ENCODE measurements at regions not wholly inside any gene's neighbourhood (a gene's known extent, or its start where the extent isn't known, plus 50 kb on each side); places are given as distances from the start of the nearest gene placed in this dataset.

DNA sequence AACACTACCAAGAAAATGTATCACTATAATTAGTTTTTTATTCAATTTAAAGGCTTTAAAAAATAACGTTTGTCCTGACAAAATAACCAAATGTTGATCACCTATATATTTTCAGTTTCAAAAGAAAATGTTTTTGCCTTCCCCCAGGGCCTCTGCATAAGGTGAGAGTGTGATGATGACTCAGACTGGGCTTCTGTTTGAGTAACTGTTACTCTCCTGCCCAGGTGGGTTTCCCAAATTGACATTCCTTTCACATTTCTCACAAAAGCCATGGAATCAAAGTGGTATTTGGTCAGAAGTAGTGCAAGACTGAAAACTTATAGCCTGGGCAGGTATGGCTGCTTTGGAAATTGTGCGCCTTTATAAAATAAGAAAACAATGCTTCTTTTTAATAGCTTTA, 180.6 kb downstream of the COG6 start:
- TF ChIP-seq, protein P1, sequence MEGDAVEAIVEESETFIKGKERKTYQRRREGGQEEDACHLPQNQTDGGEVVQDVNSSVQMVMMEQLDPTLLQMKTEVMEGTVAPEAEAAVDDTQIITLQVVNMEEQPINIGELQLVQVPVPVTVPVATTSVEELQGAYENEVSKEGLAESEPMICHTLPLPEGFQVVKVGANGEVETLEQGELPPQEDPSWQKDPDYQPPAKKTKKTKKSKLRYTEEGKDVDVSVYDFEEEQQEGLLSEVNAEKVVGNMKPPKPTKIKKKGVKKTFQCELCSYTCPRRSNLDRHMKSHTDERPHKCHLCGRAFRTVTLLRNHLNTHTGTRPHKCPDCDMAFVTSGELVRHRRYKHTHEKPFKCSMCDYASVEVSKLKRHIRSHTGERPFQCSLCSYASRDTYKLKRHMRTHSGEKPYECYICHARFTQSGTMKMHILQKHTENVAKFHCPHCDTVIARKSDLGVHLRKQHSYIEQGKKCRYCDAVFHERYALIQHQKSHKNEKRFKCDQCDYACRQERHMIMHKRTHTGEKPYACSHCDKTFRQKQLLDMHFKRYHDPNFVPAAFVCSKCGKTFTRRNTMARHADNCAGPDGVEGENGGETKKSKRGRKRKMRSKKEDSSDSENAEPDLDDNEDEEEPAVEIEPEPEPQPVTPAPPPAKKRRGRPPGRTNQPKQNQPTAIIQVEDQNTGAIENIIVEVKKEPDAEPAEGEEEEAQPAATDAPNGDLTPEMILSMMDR (IDR thresholded peaks at IDR 0.05 in 8 of 11, conservative IDR thresholded peaks at IDR 0.05 in 3 of 11), result no peak
- no peak for TF ChIP-seq POLR2A (IDR thresholded peaks at IDR 0.05)
- no peak for TF ChIP-seq POLR2AphosphoS5 (IDR thresholded peaks at IDR 0.05)
